ENCODE measurements at regions not wholly inside any gene's neighbourhood (a gene's known extent, or its start where the extent isn't known, plus 50 kb on each side); places are given as distances from the start of the nearest gene placed in this dataset.

GRCh38 chr2:6342273-6342920, 523.3 kb downstream of the CMPK2 start:
- Mint-ChIP-seq H3K27ac (ENCODE audit: unreplicated experiment) (no peak overlapping the region), H3K27me3 (ENCODE audit: low read depth, unreplicated experiment) (no peaks in the 10 kb centered on the region), H3K4me3 (ENCODE audit: unreplicated experiment) (no peak overlapping the region), H3K4me1 (ENCODE audit: low read depth, unreplicated experiment) (peaks cover 6% of the 10 kb centered on the region), H3K9me3 (ENCODE audit: unreplicated experiment) (peaks cover 2% of the 10 kb centered on the region), H3K36me3 (ENCODE audit: low read depth, unreplicated experiment) (no peaks in the 10 kb centered on the region)
- Histone ChIP-seq H3K4me2 (ENCODE audit: low read length) (no peak overlapping the region), H2AFZ (ENCODE audit: low read depth, low read length) (no peak overlapping the region), H3K4me3 (ENCODE audit: insufficient read depth, low read depth, low read length) (no peak overlapping the region), H3K9ac (ENCODE audit: low read length) (no peak overlapping the region), H3K36me3 (ENCODE audit: insufficient read depth, low read length) (no peaks in the 10 kb centered on the region), H3K4me1 (ENCODE audit: insufficient read depth, low read length) (no peaks in the 10 kb centered on the region), H3K27me3 (ENCODE audit: insufficient read depth, low read length) (no peaks in the 10 kb centered on the region), H3K9me3 (ENCODE audit: insufficient read depth, low read depth, low read length) (no peaks in the 10 kb centered on the region), H3K27ac (ENCODE audit: low read depth, low read length) (no peak overlapping the region), H4K20me1 (ENCODE audit: insufficient read depth, low read length) (no peaks in the 10 kb centered on the region), H3K79me2 (ENCODE audit: insufficient read depth, low read length) (no peaks in the 10 kb centered on the region)
- TF ChIP-seq EZH2 (IDR thresholded peaks at IDR 0.05; ENCODE audit: insufficient read depth, low read length) (no peak), CTCF (IDR thresholded peaks at IDR 0.05; ENCODE audit: insufficient read depth, low read depth, low read length) (no peak)
- DNase-seq (ENCODE audit: low read depth) = no peak
- FAIRE-seq = no peak

- Mint-ChIP-seq H3K4me3 (ENCODE audit: unreplicated experiment) (no peak overlapping the region), H3K4me1 (ENCODE audit: low read depth, unreplicated experiment) (peaks cover 6% of the 10 kb centered on the region), H3K27me3 (ENCODE audit: low read depth, unreplicated experiment) (no peaks in the 10 kb centered on the region), H3K9me3 (ENCODE audit: unreplicated experiment) (peaks cover 2% of the 10 kb centered on the region), H3K27ac (ENCODE audit: unreplicated experiment) (no peak overlapping the region), H3K36me3 (ENCODE audit: low read depth, unreplicated experiment) (no peaks in the 10 kb centered on the region)
- Histone ChIP-seq H3K4me2 (ENCODE audit: low read length) (no peak overlapping the region), H3K27ac (ENCODE audit: low read depth, low read length) (no peak overlapping the region), H4K20me1 (ENCODE audit: insufficient read depth, low read length) (no peaks in the 10 kb centered on the region), H3K4me3 (ENCODE audit: insufficient read depth, low read depth, low read length) (no peak overlapping the region), H3K36me3 (ENCODE audit: insufficient read depth, low read length) (no peaks in the 10 kb centered on the region), H3K9me3 (ENCODE audit: insufficient read depth, low read depth, low read length) (no peaks in the 10 kb centered on the region), H3K9ac (ENCODE audit: low read length) (no peak overlapping the region), H2AFZ (ENCODE audit: low read depth, low read length) (no peak overlapping the region), H3K79me2 (ENCODE audit: insufficient read depth, low read length) (no peaks in the 10 kb centered on the region), H3K27me3 (ENCODE audit: insufficient read depth, low read length) (no peaks in the 10 kb centered on the region), H3K4me1 (ENCODE audit: insufficient read depth, low read length) (no peaks in the 10 kb centered on the region)
- no peak for FAIRE-seq
- TF ChIP-seq CTCF (IDR thresholded peaks at IDR 0.05; ENCODE audit: insufficient read depth, low read depth, low read length) = no peak
- no peak for TF ChIP-seq EZH2 (IDR thresholded peaks at IDR 0.05; ENCODE audit: insufficient read depth, low read length)
- DNase-seq (ENCODE audit: low read depth) = no peak
Measured at GRCh38 chr2:6343076-6343475, 522.6 kb downstream of the CMPK2 start.

- H4K20me1 ChIP-seq (ENCODE audit: insufficient read depth, low read length) = no peaks in the 10 kb centered on the region
- no peak for TF ChIP-seq EZH2 (IDR thresholded peaks at IDR 0.05; ENCODE audit: insufficient read depth, low read length)
- no peak for TF ChIP-seq CTCF (IDR thresholded peaks at IDR 0.05; ENCODE audit: insufficient read depth, low read depth, low read length)
- Mint-ChIP-seq H3K27me3 (ENCODE audit: low read depth, unreplicated experiment) (no peaks in the 10 kb centered on the region), H3K4me3 (ENCODE audit: unreplicated experiment) (no peak overlapping the region), H3K9me3 (ENCODE audit: unreplicated experiment) (no peaks in the 10 kb centered on the region), H3K27ac (ENCODE audit: unreplicated experiment) (no peak overlapping the region), H3K4me1 (ENCODE audit: low read depth, unreplicated experiment) (no peaks in the 10 kb centered on the region), H3K36me3 (ENCODE audit: low read depth, unreplicated experiment) (no peaks in the 10 kb centered on the region)
- no peak overlapping the region for H2AFZ ChIP-seq (ENCODE audit: low read depth, low read length)
- H3K79me2 ChIP-seq (ENCODE audit: insufficient read depth, low read length) = no peaks in the 10 kb centered on the region
- H3K9ac ChIP-seq (ENCODE audit: low read length) = no peak overlapping the region
- H3K27ac ChIP-seq (ENCODE audit: low read depth, low read length) = no peak overlapping the region
- no peak overlapping the region for H3K4me3 ChIP-seq (ENCODE audit: insufficient read depth, low read depth, low read length)
- DNase-seq (ENCODE audit: low read depth) (no peak), FAIRE-seq (no peak)
- no peaks in the 10 kb centered on the region for H3K4me1 ChIP-seq (ENCODE audit: insufficient read depth, low read length)
- no peaks in the 10 kb centered on the region for H3K27me3 ChIP-seq (ENCODE audit: insufficient read depth, low read length)
- H3K9me3 ChIP-seq (ENCODE audit: insufficient read depth, low read depth, low read length) = no peaks in the 10 kb centered on the region
- H3K4me2 ChIP-seq (ENCODE audit: low read length) = no peak overlapping the region
- H3K36me3 ChIP-seq (ENCODE audit: insufficient read depth, low read length) = no peaks in the 10 kb centered on the region
Measured at GRCh38 chr2:6352247-6352646, 513.5 kb downstream of the CMPK2 start.
